ENCODE measurements at regions not wholly inside any gene's neighbourhood (a gene's known extent, or its start where the extent isn't known, plus 50 kb on each side); places are given as distances from the start of the nearest gene placed in this dataset.
"Not testable (repeated sequence)": the region's sequence is repeated elsewhere in the genome, so short reads cannot be mapped to it uniquely, and the experiment has no call there.

GRCh38 chr3:70635301-70635700, 322.9 kb upstream of the MDFIC2 start:
- no peak for DNase-seq (ENCODE audit: low spot score)

DNA sequence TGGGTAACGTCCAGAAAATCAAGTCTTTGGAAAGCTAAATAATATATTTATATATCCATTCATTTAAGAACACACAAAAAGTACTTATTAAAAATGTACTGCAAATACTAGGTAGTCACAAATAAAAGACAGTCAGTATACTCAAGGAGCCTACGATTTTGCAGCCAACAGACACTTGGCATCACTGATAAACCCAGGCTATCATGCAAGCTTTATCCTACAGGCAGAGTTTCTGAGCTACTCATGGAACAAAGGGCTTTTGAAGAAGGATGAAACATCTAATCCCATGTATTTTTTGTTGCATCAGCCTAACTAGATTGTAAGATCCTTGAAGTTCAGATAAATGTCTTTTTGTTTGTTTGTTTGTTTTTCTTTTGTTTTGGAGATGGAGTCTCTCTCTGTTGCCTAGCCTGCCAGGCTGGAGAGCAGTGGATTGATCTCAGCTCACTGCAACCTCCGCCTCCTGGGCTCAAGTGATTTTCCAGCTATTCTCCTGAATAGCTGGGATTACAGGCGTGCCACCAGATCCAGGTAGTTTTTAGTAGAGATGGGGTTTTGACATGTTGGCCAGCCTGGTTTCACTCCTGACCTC, 319.4 kb upstream of the MDFIC2 start:
- DNase-seq (ENCODE audit: low spot score): no peak

GRCh38 chr3:70621451-70621850, 309.0 kb upstream of the MDFIC2 start:
- DNase-seq (ENCODE audit: low spot score): no peak

- no peak for DNase-seq (ENCODE audit: low spot score)
Observed at GRCh38 chr3:70620956-70621355, 308.5 kb upstream of the MDFIC2 start.

- no peak for DNase-seq (ENCODE audit: low spot score)
Observed at GRCh38 chr3:70620367-70620766, 307.9 kb upstream of the MDFIC2 start.

GRCh38 chr3:70618151-70618550, 305.7 kb upstream of the MDFIC2 start:
- no peak for DNase-seq (ENCODE audit: low spot score)

DNA sequence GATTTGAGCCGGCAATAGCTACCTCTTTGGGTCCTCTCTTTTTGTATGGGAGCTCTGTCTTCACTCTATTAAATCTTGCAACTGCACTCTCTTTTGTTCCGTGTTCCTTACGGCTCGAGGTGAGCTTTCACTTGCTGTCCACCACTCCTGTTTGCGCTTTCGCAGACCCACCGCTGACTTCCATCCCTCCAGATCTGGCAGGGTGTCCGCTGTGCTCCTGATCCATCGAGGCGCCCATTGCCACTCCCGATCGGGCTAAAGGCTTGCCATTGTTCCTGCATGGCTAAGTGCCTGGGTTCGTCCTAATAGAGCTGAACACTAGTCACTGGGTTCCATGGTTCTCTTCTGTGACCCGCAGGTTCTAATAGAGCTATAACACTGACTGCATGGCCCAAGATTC, 304.9 kb upstream of the MDFIC2 start:
- DNase-seq (ENCODE audit: low spot score): not testable (repeated sequence)

GRCh38 chr3:70615286-70615685, 302.8 kb upstream of the MDFIC2 start:
- no peak for DNase-seq (ENCODE audit: low spot score)

- no peak for DNase-seq (ENCODE audit: low spot score)
Observed at GRCh38 chr3:70614111-70614510, 301.7 kb upstream of the MDFIC2 start.

DNA sequence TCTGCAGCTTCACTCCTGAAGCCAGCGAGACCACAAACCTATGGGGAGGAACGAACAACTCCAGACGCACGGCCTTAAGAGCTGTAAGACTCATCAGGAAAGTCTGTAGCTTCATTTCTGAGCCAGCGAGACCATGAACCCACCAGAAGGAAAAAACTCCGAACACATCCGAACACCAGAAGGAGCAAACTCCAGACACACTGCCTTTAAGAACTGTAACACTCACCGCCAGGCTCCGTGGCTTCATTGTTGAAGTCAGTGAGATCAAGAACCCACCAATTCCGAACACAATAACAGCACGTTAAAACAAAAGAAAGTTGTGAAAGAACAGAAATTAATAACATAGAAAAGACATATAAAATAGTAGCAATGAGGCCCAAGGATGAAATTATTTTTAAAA, 300.5 kb upstream of the MDFIC2 start:
- DNase-seq (ENCODE audit: low spot score): no peak

GRCh38 chr3:70611667-70612277, 299.3 kb upstream of the MDFIC2 start:
- not testable (repeated sequence) for DNase-seq (ENCODE audit: low spot score)

DNA sequence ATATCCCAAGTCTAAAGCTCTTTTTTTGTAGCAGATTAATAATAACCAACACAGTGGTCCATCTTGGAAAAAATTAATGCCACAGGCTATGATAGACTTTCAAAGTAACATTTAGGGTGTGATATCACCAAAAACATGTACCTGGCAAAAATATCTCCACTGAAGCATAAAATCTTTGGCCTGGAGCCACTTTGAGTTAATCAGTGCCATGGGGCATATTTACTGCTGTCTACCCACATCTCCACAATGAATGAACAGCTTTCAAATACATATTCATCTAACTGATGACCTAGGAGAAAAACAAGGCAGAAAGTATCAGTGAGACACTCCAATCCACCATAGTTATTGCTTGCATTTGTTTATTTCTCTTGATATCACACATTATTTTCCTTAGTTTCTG, 296.0 kb upstream of the MDFIC2 start:
- no peak for DNase-seq (ENCODE audit: low spot score)

DNA sequence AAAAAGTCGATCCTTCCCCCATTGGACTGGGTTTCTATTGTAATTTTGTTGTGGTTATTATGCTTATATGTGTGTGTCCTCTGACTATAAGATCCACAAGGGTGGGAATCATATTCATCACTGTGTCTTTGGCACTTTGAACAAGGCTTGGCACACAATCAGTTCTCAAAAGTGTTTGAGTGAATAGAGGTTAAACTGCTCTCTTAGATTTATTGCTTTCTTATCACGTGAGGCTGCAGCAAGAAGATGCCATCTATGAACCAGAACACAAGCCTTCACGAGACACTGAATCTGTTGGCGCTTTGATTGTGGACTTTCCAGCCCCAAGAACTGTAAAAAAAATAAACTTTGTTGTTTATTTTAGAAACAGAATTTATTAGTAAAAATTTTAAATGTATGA, 295.0 kb upstream of the MDFIC2 start:
- no peak for DNase-seq (ENCODE audit: low spot score)

DNA sequence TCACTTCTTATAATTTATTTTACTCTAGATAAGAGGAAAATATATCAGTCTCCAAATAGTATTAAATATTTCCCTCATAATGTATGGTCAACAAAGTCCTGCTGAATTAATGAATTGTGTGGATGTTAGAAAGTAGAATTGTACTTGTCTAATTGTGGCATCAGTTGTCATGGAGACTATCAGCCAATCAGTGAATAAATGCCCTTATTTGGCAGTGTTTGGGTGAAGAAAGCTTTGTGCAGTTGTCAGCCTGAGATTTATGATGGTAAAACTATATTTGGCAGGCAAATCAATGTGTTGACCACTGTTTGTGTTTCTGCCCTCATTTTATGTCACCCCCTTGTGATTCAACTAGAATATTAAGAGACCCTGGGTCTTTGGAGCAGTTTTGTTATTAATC, 293.6 kb upstream of the MDFIC2 start:
- DNase-seq (ENCODE audit: low spot score): no peak

GRCh38 chr3:70603103-70603502, 290.7 kb upstream of the MDFIC2 start:
- DNase-seq (ENCODE audit: low spot score): no peak

- DNase-seq (ENCODE audit: low spot score): no peak
Observed at GRCh38 chr3:70597312-70597711, 284.9 kb upstream of the MDFIC2 start.

- no peak for DNase-seq (ENCODE audit: low spot score)
Observed at GRCh38 chr3:70583682-70584081, 271.2 kb upstream of the MDFIC2 start.

GRCh38 chr3:70582803-70583202, 270.4 kb upstream of the MDFIC2 start:
- no peak for DNase-seq (ENCODE audit: low spot score)

DNA sequence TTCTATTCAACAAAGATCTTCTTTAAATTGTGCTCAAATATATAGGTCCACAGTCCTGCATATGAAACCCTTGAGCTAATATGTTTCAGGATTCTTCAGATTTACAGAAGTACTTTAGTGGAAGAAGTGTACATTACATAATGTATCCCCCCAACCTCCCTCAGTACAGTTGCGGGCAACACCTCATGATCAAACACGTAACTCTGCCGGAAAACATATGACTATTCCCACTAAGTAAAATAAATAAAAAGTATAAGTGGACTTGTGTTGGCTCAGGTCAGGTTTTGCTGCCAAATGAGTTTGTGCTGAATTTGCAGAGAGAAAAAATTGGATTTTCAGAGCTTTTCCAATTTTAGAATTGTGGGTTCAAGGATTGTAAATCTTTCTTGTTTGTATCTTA, 267.6 kb upstream of the MDFIC2 start:
- no peak for DNase-seq (ENCODE audit: low spot score)

DNA sequence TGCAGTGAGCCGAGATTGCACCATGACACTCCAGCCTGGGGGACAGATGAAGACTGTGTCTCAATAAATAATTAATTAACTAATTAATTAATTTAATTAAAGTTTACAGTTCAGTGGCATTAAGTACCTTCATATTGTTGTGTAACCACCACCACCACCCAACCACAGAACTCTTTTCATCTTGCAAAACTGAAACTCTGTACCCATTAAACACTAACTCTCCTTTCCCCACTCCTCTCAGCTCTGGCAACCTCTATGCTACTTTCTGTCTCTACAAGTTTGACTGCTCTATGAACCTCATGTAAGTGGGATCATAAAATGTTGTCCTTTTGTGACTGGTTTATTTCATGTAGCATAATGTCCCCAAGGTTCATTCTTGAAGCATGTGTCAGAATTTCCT, 259.3 kb upstream of the MDFIC2 start:
- DNase-seq (ENCODE audit: low spot score): no peak

- no peak for DNase-seq (ENCODE audit: low spot score)
Observed at GRCh38 chr3:70570584-70570983, 258.1 kb upstream of the MDFIC2 start.

DNA sequence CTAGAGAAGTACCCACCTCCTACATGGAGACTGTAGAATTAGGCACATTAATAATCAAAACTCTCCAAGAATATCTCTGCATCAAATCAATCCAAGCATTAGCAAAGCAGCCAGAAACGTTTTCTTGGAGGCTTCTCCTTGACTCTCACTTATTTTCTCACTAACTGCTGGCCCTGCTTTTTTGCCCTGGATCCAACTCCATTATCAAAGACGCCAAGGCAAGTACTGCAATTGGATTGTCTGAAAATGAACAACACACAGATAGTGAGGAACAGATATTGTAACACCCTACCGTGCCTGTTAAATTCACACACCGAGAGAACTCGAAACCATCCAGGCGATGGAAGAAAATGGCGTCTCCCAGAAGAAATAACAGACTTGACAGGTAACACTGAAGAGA, 256.2 kb upstream of the MDFIC2 start:
- DNase-seq (ENCODE audit: low spot score): no peak

DNA sequence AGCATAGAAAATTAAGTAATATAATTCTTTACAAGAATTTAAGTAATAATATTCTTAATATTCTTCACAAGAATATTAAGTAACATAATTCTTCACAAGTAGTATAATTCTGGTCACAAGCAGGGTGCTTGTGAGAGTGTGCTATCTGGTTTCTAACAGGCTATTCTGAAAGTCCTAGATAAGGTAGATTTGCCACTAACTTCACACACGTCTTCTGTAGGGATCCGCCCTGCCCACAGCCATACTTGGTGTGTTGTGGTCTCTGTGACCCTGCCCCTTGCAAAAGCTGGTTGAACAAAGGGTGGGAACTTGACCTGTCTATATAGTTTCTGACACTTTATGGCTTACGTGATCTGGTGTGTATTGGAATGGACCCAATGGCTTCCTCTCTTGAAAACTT, 253.4 kb upstream of the MDFIC2 start:
- DNase-seq (ENCODE audit: low spot score): no peak

GRCh38 chr3:70564552-70564951, 252.1 kb upstream of the MDFIC2 start:
- no peak for DNase-seq (ENCODE audit: low spot score)

All from D341Med (cell line).